AML-193 (cell line): ENCODE measurements at regions not wholly inside any gene's neighbourhood (a gene's known extent, or its start where the extent isn't known, plus 50 kb on each side); places are given as distances from the start of the nearest gene placed in this dataset.

Experiments
- DNase-seq, 2 experiments: peaks; one replicate each; lab custom pipeline; 2025; lab: John Stamatoyannopoulos, UW

DNA sequence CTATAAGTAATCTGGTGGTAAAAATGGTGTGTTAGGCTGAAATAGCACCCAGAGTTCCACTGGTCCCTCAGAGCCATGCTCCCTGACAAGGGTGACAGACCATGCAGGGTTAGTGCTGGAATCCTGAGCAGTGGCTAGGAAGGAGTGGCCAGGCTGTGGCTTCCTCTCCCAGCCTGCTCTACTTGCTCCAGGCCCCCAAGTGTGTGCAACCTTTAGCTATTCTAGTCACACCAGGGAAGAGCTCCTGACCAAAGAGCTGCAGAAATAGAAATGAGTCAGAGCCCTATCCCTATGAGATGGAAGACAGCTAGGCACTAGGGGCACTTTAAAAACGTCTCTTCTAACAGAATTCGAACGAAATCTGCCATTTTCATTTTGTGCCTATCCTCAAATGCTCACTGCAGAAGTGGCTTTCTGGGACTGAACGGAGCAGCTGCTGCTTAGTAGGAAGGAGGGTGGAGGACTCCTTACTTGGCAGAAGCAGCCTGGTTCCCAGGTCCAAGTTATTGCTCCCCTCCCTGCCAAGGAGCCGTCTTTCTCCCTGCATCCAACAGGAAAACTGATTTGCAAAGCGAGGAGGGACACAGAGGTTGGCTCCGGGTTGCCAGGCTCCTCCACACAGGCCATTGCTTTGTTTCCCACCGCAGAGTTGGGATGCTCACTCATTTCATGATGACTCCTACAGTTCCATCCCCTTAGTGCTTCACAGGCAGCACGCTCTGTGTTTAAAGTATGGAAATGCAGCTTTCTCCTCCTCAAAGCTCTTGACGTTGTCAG lies 754.5 kb downstream of the C6orf118 start:
- DNase-seq: no peak

DNA sequence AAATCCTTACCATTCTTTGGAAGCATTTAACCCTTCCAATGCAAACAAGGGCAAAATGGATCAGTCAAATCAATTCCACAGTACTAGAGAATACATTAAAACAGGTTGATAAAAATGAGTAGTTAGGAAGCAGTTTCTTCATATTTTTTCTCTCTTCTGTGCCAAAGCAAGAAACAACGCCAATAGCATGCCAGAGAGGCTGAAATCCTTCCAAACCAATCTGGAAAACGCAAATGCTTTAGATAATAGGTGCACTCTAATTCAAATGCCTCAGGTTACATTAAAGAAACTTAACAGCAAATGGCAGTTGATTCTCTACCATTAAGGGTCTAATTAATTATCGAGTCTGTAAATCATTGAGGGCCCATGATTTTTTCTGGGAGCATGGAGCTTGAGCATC lies 755.2 kb downstream of the C6orf118 start:
- no peak for DNase-seq

DNA sequence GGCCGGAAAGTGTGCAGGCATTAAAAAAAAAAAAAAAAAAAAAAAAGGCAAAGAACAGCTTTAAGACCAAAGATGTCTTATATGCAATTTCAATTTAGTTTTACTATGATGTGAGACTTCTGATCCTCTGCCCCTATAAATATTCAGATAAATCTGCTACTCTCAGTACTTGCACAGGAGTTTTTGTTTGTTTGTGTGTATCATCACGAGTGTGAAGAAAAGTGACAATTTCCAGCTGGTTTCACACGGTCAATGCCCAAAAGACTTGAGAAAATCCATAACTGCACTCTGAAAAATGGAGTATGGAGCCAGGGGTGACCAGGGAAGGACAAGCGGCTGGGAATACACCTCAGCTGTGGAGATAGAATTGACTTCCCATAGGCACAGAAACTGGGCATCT lies 757.7 kb downstream of the C6orf118 start:
- DNase-seq: no peak

DNA sequence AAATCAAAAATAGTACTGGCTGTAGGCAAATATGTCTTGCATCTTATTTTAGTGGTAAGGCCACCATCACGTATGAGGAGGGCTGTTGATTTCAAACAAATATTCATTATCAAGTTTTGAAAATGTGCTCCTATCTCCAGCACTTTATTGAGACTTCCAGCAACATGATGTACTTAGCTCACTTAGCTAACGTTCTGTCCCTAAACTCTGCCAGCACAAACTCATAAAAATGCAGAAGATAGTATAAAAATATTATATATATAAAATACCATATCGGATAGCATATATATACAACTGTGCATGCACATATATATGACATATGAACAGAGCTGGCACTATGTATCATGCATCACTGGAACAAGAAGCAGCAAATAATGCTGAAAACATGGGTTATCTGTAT lies 762.3 kb downstream of the C6orf118 start:
- DNase-seq: no peak

DNA sequence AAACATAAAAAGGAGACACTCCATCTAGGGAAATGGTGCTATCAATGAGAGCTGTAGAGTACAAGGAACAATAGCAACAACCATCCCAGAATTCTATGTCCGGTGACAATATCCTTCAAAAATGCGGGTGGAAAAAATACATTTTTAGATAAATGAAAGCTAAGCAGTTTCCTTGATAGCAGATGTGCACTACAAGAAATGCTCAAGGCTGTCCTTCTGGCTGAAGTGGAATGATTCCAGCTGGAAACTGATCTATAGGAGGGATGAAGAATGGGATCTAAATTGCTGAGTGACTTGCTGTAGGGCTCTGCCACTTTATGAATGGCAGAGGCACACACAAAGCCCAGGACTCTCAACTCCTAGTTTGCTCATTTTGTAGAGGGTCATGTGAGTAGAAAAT lies 763.1 kb downstream of the C6orf118 start:
- DNase-seq: no peak

DNA sequence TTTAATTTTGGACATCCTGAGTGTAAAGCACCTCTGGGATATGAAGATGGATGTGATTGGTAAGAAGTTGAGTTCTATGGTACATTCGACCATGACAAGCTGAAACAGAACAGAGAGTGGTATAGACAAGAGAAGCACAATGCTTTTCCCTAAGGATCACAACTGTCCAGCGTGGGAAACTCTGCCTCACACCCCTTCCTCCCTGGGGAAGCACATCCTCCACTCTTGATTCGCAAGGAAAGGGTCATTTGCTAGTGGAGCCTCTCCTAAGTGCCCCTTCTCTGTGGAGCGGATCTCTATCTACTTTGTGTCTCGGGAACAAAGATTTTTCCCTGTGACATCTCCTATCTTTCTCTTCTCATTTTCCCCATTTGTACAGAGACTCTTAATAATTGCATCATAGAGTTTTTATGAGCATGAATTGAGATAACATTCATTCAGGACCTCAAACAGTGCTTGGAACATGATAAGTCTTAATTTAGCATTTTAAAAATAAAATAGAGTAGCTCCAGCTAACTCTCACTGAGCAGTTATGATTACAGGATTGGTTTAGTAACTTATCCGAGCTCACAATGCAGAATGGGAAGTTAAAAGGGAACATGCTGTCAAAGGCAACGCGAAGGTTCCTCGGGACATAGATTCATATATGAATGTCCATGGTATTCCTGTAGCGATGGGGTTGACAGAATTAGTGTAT lies 775.2 kb downstream of the C6orf118 start:
- no peak for DNase-seq

DNA sequence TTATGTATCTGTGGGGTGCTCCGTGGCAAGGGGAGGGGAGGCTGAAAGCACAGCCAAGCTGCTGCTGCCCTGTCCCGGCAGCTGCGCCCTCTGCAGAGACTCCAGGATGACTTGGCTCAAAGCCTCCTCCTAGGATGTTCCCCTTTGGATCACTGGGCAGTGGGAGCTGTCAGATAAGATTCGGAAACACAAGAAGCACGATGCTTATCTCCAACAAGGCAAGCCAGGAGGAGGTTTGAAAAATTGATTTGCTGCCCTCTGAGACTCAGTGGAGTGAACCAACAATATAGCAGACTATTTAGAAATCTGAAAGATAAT lies 776.4 kb downstream of the C6orf118 start:
- no peak for DNase-seq

DNA sequence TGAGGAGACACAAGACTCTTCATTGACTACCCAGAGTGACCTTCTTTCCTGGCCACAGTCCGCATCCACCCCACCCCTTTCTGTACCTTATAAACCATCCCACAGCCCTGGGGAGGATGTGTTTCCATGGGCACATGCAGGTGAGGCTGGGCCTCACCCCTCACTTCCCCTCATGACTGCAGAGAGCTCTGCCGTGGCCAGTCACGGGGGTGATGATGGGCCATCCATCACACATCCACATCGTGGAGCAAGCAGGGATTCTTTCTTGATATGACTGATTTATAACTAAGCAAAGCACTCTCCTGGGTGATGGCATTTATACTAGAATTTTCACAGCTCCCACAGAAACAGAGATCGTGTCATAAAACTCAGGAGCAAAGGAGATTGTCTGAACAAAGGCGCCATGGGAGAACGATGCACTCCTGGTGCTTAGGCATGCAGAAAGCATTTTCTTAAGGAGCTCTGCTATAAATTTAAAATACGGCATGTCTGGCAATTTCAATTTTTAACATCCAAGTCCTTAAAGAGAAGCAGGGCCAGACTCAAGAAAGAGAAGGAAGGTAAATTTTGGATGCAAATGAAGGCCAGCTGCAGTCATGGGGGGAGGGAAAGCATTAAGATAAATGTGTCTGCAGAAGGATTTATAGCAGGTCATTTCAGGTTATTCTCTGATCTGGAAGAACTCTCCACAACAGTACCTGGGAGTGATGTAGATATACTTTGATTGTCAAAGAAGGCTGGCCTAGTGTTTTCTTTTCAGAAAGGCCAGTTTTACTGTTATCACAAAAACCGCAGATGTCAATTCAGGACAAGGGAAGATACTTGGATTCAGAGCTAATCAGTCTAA lies 777.0 kb downstream of the C6orf118 start:
- DNase-seq: no peak

DNA sequence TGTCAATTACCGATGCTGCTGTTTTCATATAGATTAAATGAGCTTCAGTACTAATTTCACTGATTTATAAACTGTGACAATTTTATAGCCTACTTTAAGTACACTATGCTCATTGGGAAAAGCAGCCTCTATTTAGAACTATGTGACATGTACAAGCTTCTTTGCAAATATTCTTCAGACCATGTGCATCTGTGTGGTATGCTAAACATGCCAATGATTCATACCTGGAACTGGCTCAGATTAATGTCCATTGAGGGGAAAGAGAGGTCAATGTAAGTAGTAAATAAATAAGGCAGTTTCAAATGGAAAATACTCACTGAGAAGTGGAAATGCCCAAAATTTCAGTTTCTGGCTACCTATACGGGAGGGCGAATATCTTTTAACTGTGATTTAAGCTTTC lies 777.7 kb downstream of the C6orf118 start:
- DNase-seq: no peak

DNA sequence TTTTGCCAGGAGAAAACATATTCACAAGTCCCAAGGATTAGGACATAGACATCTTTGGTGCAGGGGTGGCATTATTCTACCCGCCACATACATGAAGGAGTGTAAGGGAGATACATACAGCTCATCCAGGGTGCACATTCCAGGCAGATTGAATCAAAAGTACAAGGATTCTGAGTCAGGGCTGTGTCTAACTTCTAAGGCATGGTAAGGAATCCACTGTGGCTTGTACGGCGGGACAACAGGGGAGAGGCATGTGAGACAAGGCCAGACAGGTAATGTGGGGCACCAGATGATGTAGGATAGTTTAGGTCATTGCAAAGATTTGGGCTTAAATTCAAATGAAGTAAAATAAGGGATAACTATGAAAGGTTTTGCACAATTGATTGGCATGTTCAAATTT lies 780.9 kb downstream of the C6orf118 start:
- DNase-seq: no peak

DNA sequence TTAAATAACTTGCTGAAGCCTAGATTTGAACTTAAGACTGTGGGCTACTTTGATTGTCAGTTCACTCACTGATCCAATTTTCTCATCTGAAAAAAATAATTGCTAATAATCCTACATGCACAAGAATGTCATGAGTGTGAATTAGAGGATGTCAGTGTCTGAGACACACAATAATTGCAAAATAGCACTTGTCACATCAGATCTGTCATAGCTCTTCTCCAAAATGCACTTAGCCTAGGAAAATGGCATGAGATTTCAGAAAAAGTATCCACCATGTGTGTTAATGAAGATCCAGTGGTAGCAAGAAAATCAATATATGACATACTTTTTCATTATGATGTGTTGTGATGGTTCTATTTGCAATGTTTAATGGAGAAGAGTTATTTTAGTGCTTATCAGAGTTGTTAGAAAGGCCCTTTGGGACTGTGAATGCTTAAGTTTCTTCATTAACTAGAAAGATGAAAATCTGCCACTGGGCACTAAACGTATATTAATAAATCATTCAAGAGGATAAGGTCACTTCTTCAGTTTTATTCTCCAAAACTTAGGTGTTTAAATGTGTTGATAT lies 786.2 kb downstream of the C6orf118 start:
- DNase-seq: no peak

DNA sequence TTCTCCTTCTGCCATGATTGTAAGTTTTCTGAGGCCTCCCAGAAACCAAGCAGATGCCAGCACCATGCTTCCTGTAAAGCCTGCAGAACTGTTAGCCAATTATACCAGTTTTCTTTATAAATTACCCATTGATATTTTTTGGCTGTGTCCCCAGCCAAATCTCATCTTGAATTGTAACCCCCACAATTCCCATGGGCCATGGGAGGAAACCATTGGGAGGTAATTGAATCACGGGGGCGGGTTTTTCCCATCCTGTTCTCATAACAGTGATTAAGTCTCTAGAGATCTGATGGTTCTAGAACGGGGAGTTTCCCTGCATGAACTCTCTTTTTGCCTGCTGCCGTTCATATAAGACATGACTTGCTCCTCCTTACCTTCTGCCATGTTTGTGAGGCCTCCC lies 788.5 kb downstream of the C6orf118 start:
- DNase-seq: no peak

DNA sequence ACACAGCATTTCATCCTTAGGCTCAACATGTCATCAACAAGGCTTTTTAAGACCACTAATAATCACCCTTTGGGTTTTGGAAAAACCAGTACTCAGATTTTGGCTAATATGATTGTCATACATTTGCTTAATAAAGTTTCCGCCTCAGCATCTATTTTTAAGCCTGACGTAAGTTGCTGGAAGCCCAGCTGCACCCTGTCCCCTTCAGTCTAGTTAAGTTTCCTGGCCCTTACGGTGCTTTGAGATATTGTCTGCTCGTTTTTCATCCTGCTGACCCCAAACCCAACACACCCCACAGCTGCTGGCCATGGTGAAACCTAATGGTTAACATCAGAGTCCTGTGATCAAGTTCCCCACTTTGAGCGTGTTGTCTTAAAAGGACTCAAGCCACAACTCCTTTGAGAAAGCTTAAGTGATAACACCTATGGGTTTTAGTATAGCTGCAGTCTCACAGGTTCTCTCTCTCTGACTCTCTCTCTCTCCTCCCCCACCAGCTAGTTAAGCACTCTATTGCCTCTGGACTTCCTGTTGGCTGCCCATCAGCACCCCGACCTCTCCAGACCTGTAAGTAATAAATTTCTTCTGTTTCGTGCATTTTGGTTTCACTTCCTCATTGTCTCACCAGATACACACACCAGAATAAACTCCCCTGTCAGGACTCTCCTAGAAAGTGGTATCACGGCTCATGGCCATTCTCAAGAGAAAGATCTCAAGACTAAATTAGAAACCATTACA lies 802.0 kb downstream of the C6orf118 start:
- no peak for DNase-seq

DNA sequence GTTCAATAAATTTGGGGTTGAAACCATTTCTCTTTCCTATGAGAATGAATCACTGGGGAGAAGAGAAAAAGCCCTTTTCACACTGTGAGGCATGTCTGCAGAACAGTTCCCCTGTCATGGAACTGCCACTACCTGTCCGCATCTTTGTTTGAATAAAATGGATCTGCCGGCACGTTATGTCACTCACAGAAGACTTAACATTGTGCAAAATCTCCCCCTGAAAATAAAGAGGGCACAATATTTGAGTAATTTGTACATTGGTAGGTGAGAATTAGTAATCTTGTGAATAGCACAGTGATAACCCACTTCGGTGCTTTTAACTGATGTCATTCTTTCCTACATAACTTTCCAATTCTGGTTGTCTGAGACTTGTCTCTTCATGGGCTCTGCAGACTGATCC lies 804.0 kb downstream of the C6orf118 start:
- DNase-seq: no peak

DNA sequence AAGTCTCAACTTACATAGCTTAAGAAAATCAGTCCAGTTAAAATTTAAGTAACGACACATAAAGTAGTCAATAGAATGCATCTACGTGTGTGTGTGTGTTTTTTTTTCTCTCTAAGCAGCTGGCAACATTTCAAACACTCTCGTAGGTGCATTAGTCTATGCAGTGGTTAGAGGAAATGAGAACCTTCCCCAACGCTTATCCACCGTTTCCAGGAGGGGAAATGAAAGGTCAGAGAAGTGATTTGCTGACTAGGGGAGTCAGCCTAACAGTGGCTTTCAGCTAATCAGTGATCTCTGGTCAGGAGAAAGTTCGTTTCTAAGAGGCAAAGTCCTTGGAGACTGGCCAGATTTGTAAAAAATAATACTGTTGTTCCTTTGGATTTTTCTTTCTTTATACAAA lies 806.6 kb downstream of the C6orf118 start:
- DNase-seq: no peak

DNA sequence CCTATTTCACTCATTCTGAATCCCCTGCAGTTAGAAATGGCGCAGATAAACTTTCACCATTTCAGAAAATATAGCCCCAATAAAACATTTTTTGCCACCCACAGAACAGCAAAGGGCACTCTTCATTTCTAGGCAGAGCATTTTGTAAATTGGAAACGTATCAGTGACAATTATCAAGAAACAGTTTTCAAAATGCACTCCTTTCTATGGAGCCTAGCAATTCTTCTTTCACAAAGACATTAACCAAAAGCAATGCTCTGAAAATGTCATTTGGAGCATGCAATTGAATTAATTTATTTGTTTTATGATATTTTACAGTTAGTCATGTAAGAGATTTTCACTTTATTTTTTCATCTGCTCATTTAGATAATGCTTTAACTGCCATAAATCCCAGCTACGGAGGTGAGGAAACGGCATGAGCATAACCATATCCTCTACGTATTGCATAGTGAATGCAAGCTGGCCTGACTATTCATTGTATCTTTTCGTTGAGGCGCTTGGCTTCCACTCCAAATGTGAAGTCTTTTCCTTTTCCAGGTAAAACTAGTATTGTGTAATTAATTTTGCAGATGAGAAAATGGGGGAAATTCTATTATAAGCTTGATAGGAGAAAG lies 813.4 kb downstream of the C6orf118 start:
- DNase-seq: no peak

DNA sequence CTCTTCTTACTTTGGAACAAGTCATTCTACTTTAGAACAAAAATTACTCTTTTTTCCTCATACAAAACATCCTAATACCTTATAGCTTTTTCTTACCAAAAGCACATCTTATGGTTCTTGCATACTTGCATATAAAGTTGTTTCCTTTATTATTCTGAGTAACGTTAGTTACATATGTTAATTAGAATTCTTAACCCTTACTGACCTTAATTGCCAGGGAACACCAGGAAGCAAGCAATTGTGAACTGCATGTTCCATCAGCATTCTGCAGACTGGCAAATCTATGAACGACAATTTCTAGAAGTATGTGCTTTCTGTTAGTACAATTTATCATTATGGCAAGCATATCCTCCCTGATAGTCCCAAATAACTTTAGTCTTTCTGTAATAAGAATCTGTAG lies 831.0 kb downstream of the C6orf118 start:
- DNase-seq: no peak

DNA sequence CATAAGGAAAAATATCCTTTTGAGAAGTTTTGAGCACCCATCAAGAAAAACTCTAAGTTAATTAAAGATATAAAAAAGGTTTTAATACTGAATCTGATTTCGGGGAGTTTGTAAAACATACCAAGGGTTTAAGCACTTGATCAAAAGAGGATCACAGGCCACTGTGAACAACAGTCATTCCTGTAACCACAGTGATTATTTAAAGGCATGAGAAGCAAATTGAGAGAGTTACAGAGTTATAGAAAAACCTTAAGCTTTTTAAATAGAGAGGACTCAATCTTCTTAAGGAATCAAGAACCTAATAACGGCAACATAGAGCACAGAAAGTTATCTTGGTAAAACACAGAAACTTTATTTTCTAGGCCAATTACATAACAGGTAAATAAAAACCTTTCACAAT lies 831.6 kb downstream of the C6orf118 start:
- no peak for DNase-seq

DNA sequence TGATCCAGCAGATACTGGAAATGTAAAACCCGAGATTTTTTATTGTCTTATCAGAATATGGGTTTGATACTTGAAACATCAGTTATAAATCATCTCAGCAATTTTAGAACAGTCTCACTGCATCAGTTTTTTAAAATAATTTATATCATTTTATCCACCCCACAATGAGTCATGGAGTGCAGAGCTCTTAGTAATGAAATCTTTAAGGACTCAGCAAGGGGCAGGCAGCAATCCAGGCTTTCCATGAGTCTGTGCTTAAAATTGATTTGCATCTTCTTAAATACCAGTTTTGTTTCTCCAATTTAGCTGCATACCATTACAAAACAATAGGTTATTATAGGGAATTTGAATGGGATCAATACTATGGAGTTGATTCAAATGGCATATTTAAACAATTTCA lies 832.3 kb downstream of the C6orf118 start:
- no peak for DNase-seq

DNA sequence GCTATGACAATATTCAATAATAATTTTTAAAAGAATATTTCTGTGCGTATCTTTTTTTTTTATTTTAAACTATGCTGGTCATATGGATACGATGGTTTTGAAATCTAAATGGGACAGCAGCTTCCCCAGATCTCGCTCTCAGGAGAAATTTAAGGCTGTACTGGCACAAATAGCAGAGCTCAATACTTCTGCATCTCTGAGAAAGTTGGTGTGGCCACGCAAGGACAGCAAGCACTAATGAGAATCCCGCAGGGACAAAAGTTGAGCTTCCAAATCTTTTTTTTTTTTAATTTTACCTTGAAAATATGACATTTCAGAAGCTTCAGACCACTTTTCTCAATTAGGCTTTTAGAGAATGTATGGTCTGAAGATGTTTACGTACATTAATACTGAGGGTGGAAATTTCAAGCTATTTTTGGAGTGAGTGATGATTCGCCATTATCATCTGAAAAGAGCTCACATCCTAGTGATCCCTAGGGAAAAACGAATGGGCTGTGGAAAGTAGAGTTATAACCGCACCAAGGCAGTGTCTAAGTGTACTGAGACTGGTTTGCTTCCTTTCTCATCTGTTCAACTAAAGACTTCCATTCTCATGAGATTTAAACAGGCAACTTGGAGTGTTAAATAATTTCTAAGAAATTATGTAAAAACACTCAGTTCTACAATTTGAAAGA lies 840.0 kb downstream of the C6orf118 start:
- DNase-seq: no peak

DNA sequence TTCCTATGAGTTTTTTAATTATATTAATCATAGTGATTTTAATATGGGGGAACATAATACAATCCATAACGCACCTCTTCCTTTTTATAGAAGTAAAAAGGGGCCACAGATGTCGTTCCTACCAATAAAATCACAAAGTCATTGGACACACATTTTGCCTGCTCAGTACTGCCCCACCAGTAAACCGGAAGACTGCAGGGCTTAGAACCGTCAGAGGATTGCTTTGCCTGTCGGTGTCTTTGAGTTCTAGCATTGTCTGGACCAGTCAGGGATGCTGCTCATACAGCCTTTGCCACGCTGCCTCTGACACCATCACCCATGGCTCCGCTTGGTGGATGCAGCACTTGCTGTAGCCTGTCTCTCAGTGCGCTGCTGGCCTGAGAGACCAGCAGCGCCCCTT lies 853.6 kb downstream of the C6orf118 start:
- no peak for DNase-seq
